Ovary (tissue), 3 donors: ENCODE measurements at regions not wholly inside any gene's neighbourhood (a gene's known extent, or its start where the extent isn't known, plus 50 kb on each side); places are given as distances from the start of the nearest gene placed in this dataset.

Experiments used
- EP300 ChIP-seq: sonication (generic); formaldehyde crosslinking; IDR thresholded peaks from one replicate; pipeline ENCODE4 v1.6.1; 2017; ENCODE audit warnings: antibody characterized with exemption
- POLR2A ChIP-seq: fragments of 450-650 bp; IDR thresholded peaks from one replicate; pipeline ENCODE4 v1.6.1; 2017; ENCODE audit warnings: antibody characterized with exemption, mild to moderate bottlenecking, moderate library complexity
- TF ChIP-seq, protein P1 (sequence below), 3 donors: fragments of 450-650 bp in 2 of 3; fragments of 200-600 bp in 1 of 3; IDR thresholded peaks; one replicate each; pipeline versions ENCODE4 v1.5.1 to v1.8.0; 2016 to 2022; ENCODE audit warnings: antibody characterized with exemption in 3 of 3, mild to moderate bottlenecking in 1 of 3
- donor health status: DM: no; HTN: no; CAD: no.

GRCh38 chr5:90224342-90224741 is 185.2 kb downstream of the CETN3 start:
- TF ChIP-seq, protein P1, sequence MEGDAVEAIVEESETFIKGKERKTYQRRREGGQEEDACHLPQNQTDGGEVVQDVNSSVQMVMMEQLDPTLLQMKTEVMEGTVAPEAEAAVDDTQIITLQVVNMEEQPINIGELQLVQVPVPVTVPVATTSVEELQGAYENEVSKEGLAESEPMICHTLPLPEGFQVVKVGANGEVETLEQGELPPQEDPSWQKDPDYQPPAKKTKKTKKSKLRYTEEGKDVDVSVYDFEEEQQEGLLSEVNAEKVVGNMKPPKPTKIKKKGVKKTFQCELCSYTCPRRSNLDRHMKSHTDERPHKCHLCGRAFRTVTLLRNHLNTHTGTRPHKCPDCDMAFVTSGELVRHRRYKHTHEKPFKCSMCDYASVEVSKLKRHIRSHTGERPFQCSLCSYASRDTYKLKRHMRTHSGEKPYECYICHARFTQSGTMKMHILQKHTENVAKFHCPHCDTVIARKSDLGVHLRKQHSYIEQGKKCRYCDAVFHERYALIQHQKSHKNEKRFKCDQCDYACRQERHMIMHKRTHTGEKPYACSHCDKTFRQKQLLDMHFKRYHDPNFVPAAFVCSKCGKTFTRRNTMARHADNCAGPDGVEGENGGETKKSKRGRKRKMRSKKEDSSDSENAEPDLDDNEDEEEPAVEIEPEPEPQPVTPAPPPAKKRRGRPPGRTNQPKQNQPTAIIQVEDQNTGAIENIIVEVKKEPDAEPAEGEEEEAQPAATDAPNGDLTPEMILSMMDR (IDR thresholded peaks at IDR 0.05) = no peak
- TF ChIP-seq POLR2A = no peak
- TF ChIP-seq EP300 = no peak
